DOHH2 (cell line): ENCODE measurements at regions not wholly inside any gene's neighbourhood (a gene's known extent, or its start where the extent isn't known, plus 50 kb on each side); places are given as distances from the start of the nearest gene placed in this dataset.

Experiments
- EZH2phosphoT487 ChIP-seq: fragments of 200-600 bp; sonication (generic); IDR thresholded peaks from 2 replicates; pipeline ENCODE4 v1.6.1; 2017; ENCODE audit warnings: borderline replicate concordance, mild to moderate bottlenecking, antibody characterized with exemption, low read length, moderate library complexity, mixed read lengths
- TF ChIP-seq, protein P1 (sequence below): fragments of 200-600 bp; sonication (generic); IDR thresholded peaks from one replicate; pipeline ENCODE4 v1.5.1; 2014; ENCODE audit warnings: antibody characterized with exemption, mild to moderate bottlenecking, low read depth, low read length; ENCODE audit not compliant: poor library complexity, severe bottlenecking

DNA sequence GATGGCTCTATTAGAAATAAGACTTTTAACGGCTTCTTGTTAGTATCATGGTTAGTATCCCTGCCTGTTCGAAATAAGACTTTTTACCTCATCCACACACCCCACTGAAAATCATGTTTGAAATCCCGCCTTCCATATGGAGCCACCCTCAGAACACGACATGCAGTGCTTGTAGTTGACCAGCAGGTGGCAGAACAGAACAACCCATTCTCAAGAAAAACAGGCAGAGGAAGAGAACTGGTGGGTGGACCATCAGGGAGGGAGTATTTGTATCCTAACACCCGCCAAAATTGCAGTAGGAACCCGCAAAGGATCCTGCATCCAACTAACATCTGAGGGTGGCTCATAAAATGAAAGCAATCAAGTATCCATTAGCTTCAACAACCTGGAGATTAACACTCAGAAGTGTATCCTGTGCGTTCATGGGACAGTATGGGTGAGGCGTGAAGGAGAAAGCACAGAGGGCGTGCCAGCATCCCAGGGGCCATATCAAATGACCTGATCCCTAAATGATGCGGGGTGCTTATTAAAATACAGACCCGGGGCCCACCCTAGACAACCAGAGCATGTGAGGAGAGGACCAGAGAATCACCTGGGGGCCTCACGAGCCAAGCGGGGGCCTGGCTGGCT lies 89.6 kb upstream of the NHSL1 start:
- TF ChIP-seq, protein P1, sequence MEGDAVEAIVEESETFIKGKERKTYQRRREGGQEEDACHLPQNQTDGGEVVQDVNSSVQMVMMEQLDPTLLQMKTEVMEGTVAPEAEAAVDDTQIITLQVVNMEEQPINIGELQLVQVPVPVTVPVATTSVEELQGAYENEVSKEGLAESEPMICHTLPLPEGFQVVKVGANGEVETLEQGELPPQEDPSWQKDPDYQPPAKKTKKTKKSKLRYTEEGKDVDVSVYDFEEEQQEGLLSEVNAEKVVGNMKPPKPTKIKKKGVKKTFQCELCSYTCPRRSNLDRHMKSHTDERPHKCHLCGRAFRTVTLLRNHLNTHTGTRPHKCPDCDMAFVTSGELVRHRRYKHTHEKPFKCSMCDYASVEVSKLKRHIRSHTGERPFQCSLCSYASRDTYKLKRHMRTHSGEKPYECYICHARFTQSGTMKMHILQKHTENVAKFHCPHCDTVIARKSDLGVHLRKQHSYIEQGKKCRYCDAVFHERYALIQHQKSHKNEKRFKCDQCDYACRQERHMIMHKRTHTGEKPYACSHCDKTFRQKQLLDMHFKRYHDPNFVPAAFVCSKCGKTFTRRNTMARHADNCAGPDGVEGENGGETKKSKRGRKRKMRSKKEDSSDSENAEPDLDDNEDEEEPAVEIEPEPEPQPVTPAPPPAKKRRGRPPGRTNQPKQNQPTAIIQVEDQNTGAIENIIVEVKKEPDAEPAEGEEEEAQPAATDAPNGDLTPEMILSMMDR: peak; percentile 89
- TF ChIP-seq EZH2phosphoT487: no peak
